Keratinocyte (primary cell): ENCODE measurements at regions not wholly inside any gene's neighbourhood (a gene's known extent, or its start where the extent isn't known, plus 50 kb on each side); places are given as distances from the start of the nearest gene placed in this dataset.

Experiments
- CTCF ChIP-seq, 3 experiments: IDR thresholded peaks in 1 of 3; conservative IDR thresholded peaks in 1 of 3; optimal IDR thresholded peaks in 1 of 3; 2 replicates in 2 of 3; 3 replicates in 1 of 3; pipeline versions ENCODE3 to v1.5.1; 2011; ENCODE audit warnings: low read length in 3 of 3, mild to moderate bottlenecking in 3 of 3, moderate library complexity in 2 of 3, control low read depth in 1 of 3, inconsistent platforms in 1 of 3; ENCODE audit not compliant: insufficient read depth in 2 of 3; ENCODE audit errors: extremely low read depth in 1 of 3
- EZH2 ChIP-seq: IDR thresholded peaks from one replicate; pipeline ENCODE4 v1.6.1; 2012; ENCODE audit warnings: inconsistent platforms, mild to moderate bottlenecking, low read length, moderate library complexity

DNA sequence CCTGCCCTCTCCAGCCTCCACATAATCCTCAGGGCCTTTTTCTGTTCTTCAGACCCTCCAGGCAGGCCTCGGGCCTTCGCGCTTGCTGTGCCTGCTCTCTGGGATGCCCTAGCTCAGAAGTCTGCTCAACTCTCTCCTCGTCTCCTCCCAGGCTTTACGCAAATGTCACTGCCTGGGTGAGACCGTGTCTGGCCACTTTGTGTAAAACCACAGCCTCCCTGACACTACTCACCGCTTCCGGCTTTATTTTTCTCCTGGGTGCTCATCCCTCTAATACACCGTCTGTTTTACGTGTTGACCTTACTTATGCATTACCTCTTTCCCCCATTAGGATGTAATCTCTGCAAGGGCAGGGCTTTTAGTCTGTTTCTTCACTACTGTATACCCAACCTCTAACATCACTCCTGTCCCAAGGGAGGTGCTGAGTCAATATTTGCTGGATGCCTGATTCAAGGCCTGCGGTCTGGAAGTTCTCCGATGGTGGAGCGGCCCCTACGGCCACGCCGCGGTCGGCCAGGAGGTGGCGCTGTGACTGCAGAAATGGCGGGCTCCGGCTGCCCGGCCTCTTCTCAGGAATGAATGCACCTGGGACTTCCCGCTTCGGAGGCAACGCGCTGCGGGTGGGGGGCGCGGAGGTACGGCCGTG, 58.2 kb upstream of the THY1 start:
- TF ChIP-seq EZH2 (no peak), CTCF (optimal IDR thresholded peaks at IDR 0.05 in 1 of 3, IDR thresholded peaks at IDR 0.05 in 1 of 3, conservative IDR thresholded peaks at IDR 0.05 in 1 of 3; ENCODE audit: extremely low read depth in 1 of 3, insufficient read depth in 2 of 3, low read length in 3 of 3) (peak; percentile 92 to 94 (median 93))
